Endothelial cell of hepatic sinusoid (primary cell): ENCODE measurements at regions not wholly inside any gene's neighbourhood (a gene's known extent, or its start where the extent isn't known, plus 50 kb on each side); places are given as distances from the start of the nearest gene placed in this dataset.

Experiments used
- in situ Hi-C: cut with HindIII; loops from 2 replicates; pipeline ENCODE4 v1.10.0; 2017; ENCODE audit warnings: low sequenced_read_pairs

DNA sequence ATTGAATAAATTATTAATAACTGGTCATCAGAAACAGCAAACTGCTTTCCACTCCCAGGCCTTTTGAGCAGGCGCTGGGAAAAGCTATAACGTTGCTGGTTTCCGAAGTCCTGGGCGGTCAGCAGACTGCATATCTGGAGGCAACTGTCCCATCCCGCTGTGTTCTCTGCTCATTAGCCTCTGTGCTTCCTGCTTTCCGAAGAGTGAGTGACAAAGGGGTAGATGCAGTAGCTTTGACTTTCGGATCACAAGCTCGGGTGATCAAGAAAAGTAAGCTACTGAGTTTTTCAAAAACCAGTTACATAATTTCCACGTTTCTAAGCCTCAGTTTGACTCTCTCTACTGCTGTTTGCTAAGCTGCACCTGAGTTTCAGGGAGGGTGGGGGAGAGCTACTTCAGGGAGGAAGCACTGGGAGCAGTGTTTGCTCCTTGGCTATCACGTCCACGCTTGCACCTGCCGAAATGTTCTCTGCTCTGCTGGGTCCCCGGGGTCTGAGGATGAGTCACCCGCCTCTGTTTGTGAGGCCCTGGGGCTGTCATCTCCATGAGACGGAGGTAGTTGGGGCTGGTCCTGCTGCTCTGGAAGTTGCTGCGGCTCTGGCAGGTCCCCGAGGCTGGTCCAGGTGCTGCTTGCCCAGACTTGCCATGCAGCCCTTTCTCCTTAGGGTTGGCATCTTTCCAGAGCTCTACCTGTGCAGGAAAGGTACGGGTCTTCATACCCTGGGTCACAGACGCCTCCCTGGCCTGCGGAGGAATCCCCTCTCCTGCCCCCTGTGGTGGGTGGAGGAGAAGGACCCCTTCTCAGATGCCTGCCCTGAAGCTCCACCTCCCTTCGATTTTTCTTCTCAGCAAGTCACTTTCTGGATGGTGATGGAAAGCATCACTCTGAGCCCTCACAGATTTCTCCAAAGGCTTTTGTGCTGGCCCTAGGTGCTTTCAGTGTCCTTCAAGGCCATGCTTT lies 220.0 kb downstream of the QKI start:
- in situ Hi-C loops, result no loop called here

DNA sequence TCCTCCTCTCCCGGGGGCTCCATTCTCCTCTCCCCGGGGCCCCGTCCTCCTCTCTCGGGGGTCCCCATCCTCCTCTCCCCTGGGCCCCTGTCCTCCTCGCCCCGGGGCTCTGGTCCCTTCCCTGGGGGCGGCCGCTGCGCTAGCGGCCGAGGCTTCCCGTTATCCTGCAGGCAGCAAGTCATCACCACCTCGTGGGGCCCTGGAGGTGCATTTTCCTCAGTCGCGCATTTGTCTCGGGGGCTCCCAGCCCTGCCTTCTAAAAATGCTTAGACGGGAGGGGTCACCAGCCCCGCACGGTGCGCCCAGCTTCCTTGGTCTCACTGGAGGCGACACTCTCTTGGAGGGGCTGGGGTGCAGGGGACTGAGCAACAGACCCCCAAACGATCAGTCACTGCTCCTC lies 216.5 kb downstream of the QKI start:
- in situ Hi-C loops, result no loop called here

DNA sequence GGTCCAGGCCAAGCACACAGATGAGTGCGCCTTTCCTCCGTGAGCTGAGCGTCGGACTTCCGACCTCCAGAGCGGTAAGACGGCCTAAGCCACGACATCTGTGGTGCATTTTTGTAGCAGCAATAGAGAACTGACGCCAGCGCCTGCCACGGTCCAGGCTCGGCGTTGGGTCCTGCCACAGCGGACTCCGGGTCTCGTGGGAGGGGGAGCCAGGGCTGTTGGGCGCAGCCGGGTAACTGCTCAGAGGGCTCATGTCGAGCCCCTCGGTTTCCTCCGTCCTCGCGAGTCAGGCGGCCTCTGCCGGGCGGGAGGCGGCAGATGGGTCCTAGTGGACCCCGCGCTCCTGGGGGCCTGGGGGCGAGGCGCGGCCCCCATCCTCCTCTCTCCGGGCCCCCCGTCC lies 216.1 kb downstream of the QKI start:
- in situ Hi-C loops, result no loop called here

GRCh38 chr6:163630096-163630495 lies 215.6 kb downstream of the QKI start:
- in situ Hi-C loops, result no loop called here
